ENCODE measurements at regions not wholly inside any gene's neighbourhood (a gene's known extent, or its start where the extent isn't known, plus 50 kb on each side); places are given as distances from the start of the nearest gene placed in this dataset.
"Not testable (repeated sequence)": the region's sequence is repeated elsewhere in the genome, so short reads cannot be mapped to it uniquely, and the experiment has no call there.

GRCh38 chr4:127449449-127449848, 183.3 kb upstream of the INTU start:
- DNase-seq, result no peak

GRCh38 chr4:127450276-127450675, 182.5 kb upstream of the INTU start:
- no peak for DNase-seq

GRCh38 chr4:127463883-127464282, 168.9 kb upstream of the INTU start:
- DNase-seq, result no peak

- DNase-seq, result no peak
These were observed 163.2 kb upstream of the INTU start for GRCh38 chr4:127469542-127469941.

GRCh38 chr4:127469959-127470809, 162.6 kb upstream of the INTU start:
- DNase-seq, result no peak

GRCh38 chr4:127478271-127478670, 154.5 kb upstream of the INTU start:
- not testable (repeated sequence) for DNase-seq

GRCh38 chr4:127479031-127479622, 153.6 kb upstream of the INTU start:
- DNase-seq, result no peak

- DNase-seq, result no peak
These were observed 150.7 kb upstream of the INTU start for GRCh38 chr4:127482049-127482448.

GRCh38 chr4:127484117-127484516, 148.6 kb upstream of the INTU start:
- DNase-seq, result no peak

- DNase-seq, result no peak
These were observed 146.5 kb upstream of the INTU start for GRCh38 chr4:127486248-127486647.

GRCh38 chr4:127491571-127491970, 141.2 kb upstream of the INTU start:
- DNase-seq, result no peak

- DNase-seq, result not testable (repeated sequence)
These were observed 135.9 kb upstream of the INTU start for GRCh38 chr4:127496875-127497274.

- no peak for DNase-seq
These were observed 134.4 kb upstream of the INTU start for GRCh38 chr4:127498366-127498765.

GRCh38 chr4:127500242-127500641, 132.5 kb upstream of the INTU start:
- DNase-seq, result no peak

- DNase-seq, result no peak
These were observed 131.7 kb upstream of the INTU start for GRCh38 chr4:127501103-127501502.

GRCh38 chr4:127503111-127503510, 129.6 kb upstream of the INTU start:
- DNase-seq, result no peak

- no peak for DNase-seq
These were observed 127.6 kb upstream of the INTU start for GRCh38 chr4:127505203-127505602.

- DNase-seq, result no peak
These were observed 126.5 kb upstream of the INTU start for GRCh38 chr4:127506283-127506682.

- no peak for DNase-seq
These were observed 123.6 kb upstream of the INTU start for GRCh38 chr4:127509155-127509554.

- DNase-seq, result not testable (repeated sequence)
These were observed 120.1 kb upstream of the INTU start for GRCh38 chr4:127512672-127513071.

GRCh38 chr4:127515259-127515658, 117.5 kb upstream of the INTU start:
- DNase-seq, result not testable (repeated sequence)

GRCh38 chr4:127518046-127518445, 114.7 kb upstream of the INTU start:
- no peak for DNase-seq

GRCh38 chr4:127521463-127521862, 111.3 kb upstream of the INTU start:
- DNase-seq, result no peak

GRCh38 chr4:127523369-127523768, 109.4 kb upstream of the INTU start:
- no peak for DNase-seq

GRCh38 chr4:127525608-127526007, 107.1 kb upstream of the INTU start:
- DNase-seq, result no peak

Data from 8988T (cell line).